Endothelial cell of umbilical vein (primary cell): ENCODE measurements at regions not wholly inside any gene's neighbourhood (a gene's known extent, or its start where the extent isn't known, plus 50 kb on each side); places are given as distances from the start of the nearest gene placed in this dataset.

Experiments used
- CTCF ChIP-seq, 2 donors: IDR thresholded peaks; 1 replicate in 1 of 2; 2 replicates in 1 of 2; pipeline ENCODE4 v1.5.1; 2011; ENCODE audit warnings: low read length in 2 of 2, mild to moderate bottlenecking in 2 of 2, moderate library complexity in 2 of 2, control low read depth in 1 of 2, inconsistent platforms in 1 of 2, low read depth in 1 of 2; ENCODE audit not compliant: insufficient read depth in 1 of 2; ENCODE audit errors: extremely low read depth in 1 of 2
- MYC ChIP-seq: IDR thresholded peaks from one replicate; pipeline ENCODE4 v1.6.1; 2011; ENCODE audit warnings: mild to moderate bottlenecking, low read depth, low read length
- POLR2A ChIP-seq: IDR thresholded peaks from 2 replicates; pipeline ENCODE4 v1.6.1; 2012; ENCODE audit warnings: low read depth, mild to moderate bottlenecking, control low read depth, low read length

GRCh38 chr2:31651267-31651666 is 70.5 kb upstream of the SRD5A2 start:
- TF ChIP-seq CTCF (IDR thresholded peaks at IDR 0.05; ENCODE audit: extremely low read depth in 1 of 2, insufficient read depth in 1 of 2, low read depth in 1 of 2, low read length in 2 of 2) = no peak
- no peak for TF ChIP-seq MYC
- no peak for TF ChIP-seq POLR2A
